Vagina (tissue), 2 donors: ENCODE measurements at regions not wholly inside any gene's neighbourhood (a gene's known extent, or its start where the extent isn't known, plus 50 kb on each side); places are given as distances from the start of the nearest gene placed in this dataset.

Experiments
- DNase-seq, 2 donors: peaks; one replicate each; pipeline ENCODE4 v3.0.0-alpha.2; 2017; ENCODE audit errors: extremely low spot score in 2 of 2
- H3K27ac ChIP-seq: fragments of 200-600 bp; sonication (generic); one replicate; pipeline ENCODE4 v1.5.1; 2019
- H3K27me3 ChIP-seq: fragments of 200-600 bp; sonication (generic); one replicate; pipeline ENCODE4 v1.5.1; 2019
- H3K36me3 ChIP-seq, 2 donors: fragments of 200-600 bp; sonication (generic); one replicate each; pipeline ENCODE4 v1.5.1; 2017 to 2019
- H3K4me1 ChIP-seq: fragments of 200-600 bp; sonication (generic); one replicate; pipeline ENCODE4 v1.5.1; 2019
- H3K4me3 ChIP-seq, 2 donors: fragments of 200-600 bp; sonication (generic); 1 replicate in 1 of 2; 2 replicates in 1 of 2; pipeline ENCODE4 v1.5.1; 2016 to 2019
- H3K9me3 ChIP-seq: fragments of 200-600 bp; sonication (generic); one replicate; pipeline ENCODE4 v1.5.1; 2019
- POLR2A ChIP-seq, 2 donors: fragments of 450-650 bp; IDR thresholded peaks; one replicate each; pipeline ENCODE4 v1.6.1; 2017; ENCODE audit warnings: antibody characterized with exemption in 2 of 2, mild to moderate bottlenecking in 2 of 2, moderate library complexity in 2 of 2
- POLR2AphosphoS5 ChIP-seq, 2 donors: sonication (generic); formaldehyde crosslinking; IDR thresholded peaks; one replicate each; pipeline ENCODE4 v1.9.0; 2017; ENCODE audit warnings: antibody characterized with exemption in 2 of 2, mild to moderate bottlenecking in 2 of 2, low read depth in 1 of 2; ENCODE audit not compliant: insufficient read depth in 1 of 2
- intact Hi-C: fragments of 100-400 bp; cut with DNase I; formaldehyde crosslinking; loops from one replicate; pipeline ENCODE4 v1.15.1; 2023
- TF ChIP-seq, protein P1 (sequence below), 3 experiments: fragments of 450-650 bp in 2 of 3; fragments of 200-600 bp in 1 of 3; sonication (generic) in 1 of 3; IDR thresholded peaks; one replicate each; pipeline ENCODE4 v1.5.1; 2017 to 2019; ENCODE audit warnings: antibody characterized with exemption in 3 of 3, mild to moderate bottlenecking in 2 of 3, moderate library complexity in 2 of 3

GRCh38 chr2:225184948-225185347, 142.7 kb upstream of the DOCK10 start:
- TF ChIP-seq, protein P1, sequence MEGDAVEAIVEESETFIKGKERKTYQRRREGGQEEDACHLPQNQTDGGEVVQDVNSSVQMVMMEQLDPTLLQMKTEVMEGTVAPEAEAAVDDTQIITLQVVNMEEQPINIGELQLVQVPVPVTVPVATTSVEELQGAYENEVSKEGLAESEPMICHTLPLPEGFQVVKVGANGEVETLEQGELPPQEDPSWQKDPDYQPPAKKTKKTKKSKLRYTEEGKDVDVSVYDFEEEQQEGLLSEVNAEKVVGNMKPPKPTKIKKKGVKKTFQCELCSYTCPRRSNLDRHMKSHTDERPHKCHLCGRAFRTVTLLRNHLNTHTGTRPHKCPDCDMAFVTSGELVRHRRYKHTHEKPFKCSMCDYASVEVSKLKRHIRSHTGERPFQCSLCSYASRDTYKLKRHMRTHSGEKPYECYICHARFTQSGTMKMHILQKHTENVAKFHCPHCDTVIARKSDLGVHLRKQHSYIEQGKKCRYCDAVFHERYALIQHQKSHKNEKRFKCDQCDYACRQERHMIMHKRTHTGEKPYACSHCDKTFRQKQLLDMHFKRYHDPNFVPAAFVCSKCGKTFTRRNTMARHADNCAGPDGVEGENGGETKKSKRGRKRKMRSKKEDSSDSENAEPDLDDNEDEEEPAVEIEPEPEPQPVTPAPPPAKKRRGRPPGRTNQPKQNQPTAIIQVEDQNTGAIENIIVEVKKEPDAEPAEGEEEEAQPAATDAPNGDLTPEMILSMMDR (IDR thresholded peaks at IDR 0.05), result no peak
- TF ChIP-seq POLR2AphosphoS5 (IDR thresholded peaks at IDR 0.05; ENCODE audit: insufficient read depth in 1 of 2, low read depth in 1 of 2) (no peak), POLR2A (IDR thresholded peaks at IDR 0.05) (no peak)
- no peak overlapping the region for H3K4me3 ChIP-seq
- H3K36me3 ChIP-seq, result no peaks in the 10 kb centered on the region
- H3K9me3 ChIP-seq, result no peaks in the 10 kb centered on the region
- H3K27ac ChIP-seq, result no peak overlapping the region
- no peaks in the 10 kb centered on the region for H3K4me1 ChIP-seq
- DNase-seq, result no peak
- intact Hi-C loops, result no loop called here
- H3K27me3 ChIP-seq, result no peaks in the 10 kb centered on the region

- no peaks in the 10 kb centered on the region for H3K36me3 ChIP-seq
- no peak overlapping the region for H3K27ac ChIP-seq
- no peak for DNase-seq
- no peak for TF ChIP-seq POLR2AphosphoS5 (IDR thresholded peaks at IDR 0.05; ENCODE audit: insufficient read depth in 1 of 2, low read depth in 1 of 2)
- TF ChIP-seq POLR2A (IDR thresholded peaks at IDR 0.05), result no peak
- TF ChIP-seq, protein P1 (IDR thresholded peaks at IDR 0.05), result no peak
- no peaks in the 10 kb centered on the region for H3K9me3 ChIP-seq
- intact Hi-C loops, result no loop called here
- H3K4me1 ChIP-seq, result no peaks in the 10 kb centered on the region
- no peaks in the 10 kb centered on the region for H3K27me3 ChIP-seq
- no peak overlapping the region for H3K4me3 ChIP-seq
These were observed 139.9 kb upstream of the DOCK10 start for GRCh38 chr2:225182126-225182525.

DNA sequence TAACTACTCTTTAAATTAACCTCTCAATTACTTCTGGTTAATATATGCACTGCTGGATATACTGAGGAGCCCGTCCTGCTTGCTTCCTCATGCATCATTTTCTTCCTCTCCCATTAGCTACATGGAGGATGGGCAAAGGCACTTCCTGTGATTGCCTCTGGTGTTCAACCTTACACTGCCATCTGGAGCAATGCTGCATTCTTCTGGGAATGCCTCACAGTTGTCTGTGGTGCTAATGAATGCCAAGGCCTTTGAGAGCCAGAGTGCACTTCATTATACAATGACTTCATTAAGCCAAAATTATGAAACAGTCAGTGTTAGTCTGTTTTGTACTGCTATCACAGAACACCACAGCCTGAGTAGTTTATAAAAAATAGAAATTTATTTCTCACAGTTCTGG, 134.8 kb upstream of the DOCK10 start:
- Histone ChIP-seq H3K27me3 (no peaks in the 10 kb centered on the region), H3K4me1 (no peaks in the 10 kb centered on the region), H3K27ac (no peak overlapping the region), H3K4me3 (no peak overlapping the region), H3K9me3 (no peaks in the 10 kb centered on the region), H3K36me3 (no peaks in the 10 kb centered on the region)
- TF ChIP-seq POLR2A (IDR thresholded peaks at IDR 0.05), result no peak
- TF ChIP-seq, protein P1 (IDR thresholded peaks at IDR 0.05), result no peak
- TF ChIP-seq POLR2AphosphoS5 (IDR thresholded peaks at IDR 0.05; ENCODE audit: insufficient read depth in 1 of 2, low read depth in 1 of 2), result no peak
- intact Hi-C loops, result no loop called here
- no peak for DNase-seq

DNA sequence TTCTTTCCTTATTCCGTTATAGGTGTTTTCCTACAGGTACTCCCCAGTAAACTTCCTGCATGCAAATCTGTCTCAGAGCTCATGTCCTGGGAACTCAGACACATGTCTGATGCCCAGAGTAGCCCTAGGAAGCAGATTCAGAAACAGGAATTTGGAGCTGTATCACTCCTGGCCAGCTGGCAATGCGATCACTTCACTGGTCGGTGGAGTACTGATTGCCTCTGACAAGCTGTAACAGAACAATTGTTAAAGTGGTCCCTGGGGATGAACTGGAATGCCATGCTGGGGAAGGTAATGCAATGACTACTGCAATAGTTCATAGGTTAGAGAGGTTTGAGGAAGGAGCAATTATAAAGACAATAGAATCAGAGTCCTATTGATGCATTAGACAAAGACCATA, 131.6 kb upstream of the DOCK10 start:
- no peak for DNase-seq
- Histone ChIP-seq H3K36me3 (no peaks in the 10 kb centered on the region), H3K9me3 (no peaks in the 10 kb centered on the region), H3K27ac (no peak overlapping the region), H3K27me3 (no peaks in the 10 kb centered on the region), H3K4me1 (no peaks in the 10 kb centered on the region), H3K4me3 (no peak overlapping the region)
- intact Hi-C loops, result no loop called here
- no peak for TF ChIP-seq POLR2AphosphoS5 (IDR thresholded peaks at IDR 0.05; ENCODE audit: insufficient read depth in 1 of 2, low read depth in 1 of 2)

GRCh38 chr2:225171350-225171749, 129.1 kb upstream of the DOCK10 start:
- no peaks in the 10 kb centered on the region for H3K27me3 ChIP-seq
- no peak overlapping the region for H3K4me3 ChIP-seq
- no peak for TF ChIP-seq POLR2AphosphoS5 (IDR thresholded peaks at IDR 0.05; ENCODE audit: insufficient read depth in 1 of 2, low read depth in 1 of 2)
- no peak for TF ChIP-seq POLR2A (IDR thresholded peaks at IDR 0.05)
- TF ChIP-seq, protein P1 (IDR thresholded peaks at IDR 0.05), result no peak
- no peaks in the 10 kb centered on the region for H3K9me3 ChIP-seq
- no peaks in the 10 kb centered on the region for H3K36me3 ChIP-seq
- no peaks in the 10 kb centered on the region for H3K4me1 ChIP-seq
- intact Hi-C loops, result no loop called here
- DNase-seq, result no peak
- H3K27ac ChIP-seq, result no peak overlapping the region

GRCh38 chr2:225170162-225170561, 127.9 kb upstream of the DOCK10 start:
- Histone ChIP-seq H3K27ac (no peak overlapping the region), H3K9me3 (no peaks in the 10 kb centered on the region), H3K27me3 (no peaks in the 10 kb centered on the region), H3K4me1 (no peaks in the 10 kb centered on the region), H3K4me3 (no peak overlapping the region), H3K36me3 (no peaks in the 10 kb centered on the region)
- intact Hi-C loops, result no loop called here
- DNase-seq, result no peak
- TF ChIP-seq, protein P1 (IDR thresholded peaks at IDR 0.05), result no peak
- TF ChIP-seq POLR2AphosphoS5 (IDR thresholded peaks at IDR 0.05; ENCODE audit: insufficient read depth in 1 of 2, low read depth in 1 of 2) (no peak), POLR2A (IDR thresholded peaks at IDR 0.05) (no peak)
